ENCODE measurements at regions not wholly inside any gene's neighbourhood (a gene's known extent, or its start where the extent isn't known, plus 50 kb on each side); places are given as distances from the start of the nearest gene placed in this dataset.

DNA sequence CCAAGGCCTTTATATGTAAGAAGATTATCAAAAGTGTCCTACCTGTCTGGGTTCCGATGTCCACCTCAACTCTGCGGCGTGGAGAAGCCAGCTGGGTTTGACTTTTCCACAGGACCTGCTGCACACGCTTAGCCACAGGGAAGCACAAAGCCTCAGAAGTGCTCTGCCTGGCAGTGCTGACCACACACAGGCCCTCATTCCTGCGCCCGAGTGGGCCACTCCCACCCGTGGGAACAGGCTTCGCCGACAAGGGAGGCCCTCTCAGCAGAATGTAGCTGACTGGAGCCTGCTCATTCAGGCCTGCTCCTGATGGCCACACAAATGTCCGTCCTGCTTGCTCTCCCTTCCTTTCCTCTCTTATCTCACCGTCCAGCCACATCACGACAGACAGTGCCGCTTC, 221.4 kb upstream of the LRRN1 start:
- no peak overlapping the region for H3K4me3 Mint-ChIP-seq
- no peak overlapping the region for H3K27ac Mint-ChIP-seq

DNA sequence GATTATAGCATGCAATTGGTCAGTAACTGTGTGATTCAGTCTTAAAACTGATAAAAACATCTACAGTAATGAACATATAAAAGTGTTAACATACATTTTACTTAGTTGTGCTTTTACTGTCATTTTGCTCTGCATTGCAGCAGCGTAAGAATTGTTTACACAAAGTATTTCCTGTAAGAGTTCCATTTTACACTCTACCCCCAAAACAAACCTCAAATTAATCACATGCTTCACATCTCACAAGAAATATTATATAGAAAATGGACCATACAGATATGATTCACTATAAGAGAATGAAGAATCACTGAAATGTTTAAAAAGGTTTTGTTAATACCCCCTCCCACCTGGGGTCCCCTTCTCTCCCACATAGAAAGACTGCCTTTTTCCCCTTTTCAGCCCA, 225.9 kb upstream of the LRRN1 start:
- H3K9me3 Mint-ChIP-seq = no peaks in the 10 kb centered on the region
- no peaks in the 10 kb centered on the region for H3K36me3 Mint-ChIP-seq (ENCODE audit: low read depth)
- no peaks in the 10 kb centered on the region for H3K27me3 Mint-ChIP-seq (ENCODE audit: low read depth)
- H3K4me3 Mint-ChIP-seq = no peak overlapping the region
- peak overlapping the region in 1 of 3 experiments; percentile 7 for H3K27ac Mint-ChIP-seq
- TF ChIP-seq, protein P1, sequence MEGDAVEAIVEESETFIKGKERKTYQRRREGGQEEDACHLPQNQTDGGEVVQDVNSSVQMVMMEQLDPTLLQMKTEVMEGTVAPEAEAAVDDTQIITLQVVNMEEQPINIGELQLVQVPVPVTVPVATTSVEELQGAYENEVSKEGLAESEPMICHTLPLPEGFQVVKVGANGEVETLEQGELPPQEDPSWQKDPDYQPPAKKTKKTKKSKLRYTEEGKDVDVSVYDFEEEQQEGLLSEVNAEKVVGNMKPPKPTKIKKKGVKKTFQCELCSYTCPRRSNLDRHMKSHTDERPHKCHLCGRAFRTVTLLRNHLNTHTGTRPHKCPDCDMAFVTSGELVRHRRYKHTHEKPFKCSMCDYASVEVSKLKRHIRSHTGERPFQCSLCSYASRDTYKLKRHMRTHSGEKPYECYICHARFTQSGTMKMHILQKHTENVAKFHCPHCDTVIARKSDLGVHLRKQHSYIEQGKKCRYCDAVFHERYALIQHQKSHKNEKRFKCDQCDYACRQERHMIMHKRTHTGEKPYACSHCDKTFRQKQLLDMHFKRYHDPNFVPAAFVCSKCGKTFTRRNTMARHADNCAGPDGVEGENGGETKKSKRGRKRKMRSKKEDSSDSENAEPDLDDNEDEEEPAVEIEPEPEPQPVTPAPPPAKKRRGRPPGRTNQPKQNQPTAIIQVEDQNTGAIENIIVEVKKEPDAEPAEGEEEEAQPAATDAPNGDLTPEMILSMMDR (IDR thresholded peaks at IDR 0.05; ENCODE audit: unreplicated experiment in 3 of 3) = no peak
- H3K4me1 Mint-ChIP-seq = peaks cover 13% of the 10 kb centered on the region

More for the DNA sequence above, 221.4 kb upstream of the LRRN1 start:
- no peaks in the 10 kb centered on the region for H3K9me3 Mint-ChIP-seq
- peaks cover 11% of the 10 kb centered on the region for H3K4me1 Mint-ChIP-seq
- TF ChIP-seq, protein P1 (IDR thresholded peaks at IDR 0.05; ENCODE audit: unreplicated experiment in 3 of 3) = no peak
- H3K36me3 Mint-ChIP-seq (ENCODE audit: low read depth) = no peaks in the 10 kb centered on the region
- peaks cover 3% of the 10 kb centered on the region for H3K27me3 Mint-ChIP-seq (ENCODE audit: low read depth)

GRCh38 chr3:3560591-3561311, 238.5 kb upstream of the LRRN1 start:
- peaks cover 2% of the 10 kb centered on the region for H3K9me3 Mint-ChIP-seq
- no peak overlapping the region for H3K4me3 Mint-ChIP-seq
- H3K4me1 Mint-ChIP-seq = peaks cover 43% of the 10 kb centered on the region
- TF ChIP-seq, protein P1 (IDR thresholded peaks at IDR 0.05; ENCODE audit: unreplicated experiment in 3 of 3) = no peak
- peaks cover 6% of the 10 kb centered on the region for H3K27me3 Mint-ChIP-seq (ENCODE audit: low read depth)
- H3K27ac Mint-ChIP-seq = peak overlapping the region; percentile 53 to 73 (median 64)
- H3K36me3 Mint-ChIP-seq (ENCODE audit: low read depth) = no peaks in the 10 kb centered on the region

DNA sequence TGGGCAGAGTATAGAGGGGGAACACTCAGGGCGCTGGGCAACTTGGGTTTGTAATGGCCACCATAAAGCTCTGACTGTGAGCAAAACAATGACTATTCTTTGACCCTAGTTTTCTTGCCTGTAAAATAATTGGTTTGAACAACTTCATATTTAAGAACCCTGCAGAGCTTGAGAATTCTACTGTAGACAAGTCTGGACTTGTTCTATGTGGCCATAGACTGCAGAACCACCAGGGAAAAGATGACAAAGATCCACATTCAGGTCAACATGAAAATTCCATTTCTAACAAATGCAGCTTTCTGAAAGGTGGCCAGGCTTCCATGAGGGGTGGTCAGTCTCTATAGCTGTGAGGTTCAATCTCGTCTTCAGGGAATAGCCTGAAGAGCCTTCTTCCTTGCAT, 239.4 kb upstream of the LRRN1 start:
- Mint-ChIP-seq H3K27ac (peak overlapping the region in 2 of 3 experiments; percentile 53 to 73), H3K4me1 (peaks cover 43% of the 10 kb centered on the region), H3K36me3 (ENCODE audit: low read depth) (no peaks in the 10 kb centered on the region), H3K9me3 (peaks cover 2% of the 10 kb centered on the region), H3K27me3 (ENCODE audit: low read depth) (peaks cover 6% of the 10 kb centered on the region), H3K4me3 (no peak overlapping the region)
- TF ChIP-seq, protein P1 (IDR thresholded peaks at IDR 0.05; ENCODE audit: unreplicated experiment in 3 of 3) = no peak

DNA sequence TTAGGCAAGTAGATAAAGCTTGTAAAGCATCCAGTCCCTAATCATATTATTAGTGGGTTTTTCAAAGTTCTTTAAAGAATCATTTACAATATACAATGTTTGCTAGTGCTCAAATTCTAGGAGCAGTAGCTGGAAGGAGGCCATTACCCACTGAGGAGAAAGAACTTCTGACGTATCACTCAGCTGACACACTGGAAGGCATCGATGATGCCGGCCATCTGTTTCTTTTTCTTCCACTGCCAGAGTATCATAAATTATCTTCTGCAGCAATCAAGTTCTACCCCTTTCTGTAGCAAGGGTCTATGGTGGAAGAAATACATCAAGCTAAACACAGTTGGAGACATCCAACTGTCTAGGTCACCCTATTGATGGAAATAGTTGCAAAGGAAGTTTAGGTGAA, 243.2 kb upstream of the LRRN1 start:
- Mint-ChIP-seq H3K36me3 (ENCODE audit: low read depth) (no peaks in the 10 kb centered on the region), H3K4me3 (no peak overlapping the region), H3K9me3 (peaks cover 2% of the 10 kb centered on the region), H3K27ac (peak overlapping the region in 1 of 3 experiments; percentile 14), H3K4me1 (peaks cover 27% of the 10 kb centered on the region), H3K27me3 (ENCODE audit: low read depth) (no peaks in the 10 kb centered on the region)
- TF ChIP-seq, protein P1 (IDR thresholded peaks at IDR 0.05; ENCODE audit: unreplicated experiment in 3 of 3) = no peak

- H3K4me3 Mint-ChIP-seq = no peak overlapping the region
- H3K27ac Mint-ChIP-seq = no peak overlapping the region
- no peaks in the 10 kb centered on the region for H3K27me3 Mint-ChIP-seq (ENCODE audit: low read depth)
- H3K36me3 Mint-ChIP-seq (ENCODE audit: low read depth) = no peaks in the 10 kb centered on the region
- TF ChIP-seq, protein P1 (IDR thresholded peaks at IDR 0.05; ENCODE audit: unreplicated experiment in 3 of 3) = no peak
- H3K9me3 Mint-ChIP-seq = peaks cover 20% of the 10 kb centered on the region
- H3K4me1 Mint-ChIP-seq = peaks cover 14% of the 10 kb centered on the region
These were observed 246.0 kb upstream of the LRRN1 start for GRCh38 chr3:3553236-3553635.
